Mesothelial cell of epicardium (in vitro differentiated cells): ENCODE measurements at regions not wholly inside any gene's neighbourhood (a gene's known extent, or its start where the extent isn't known, plus 50 kb on each side); places are given as distances from the start of the nearest gene placed in this dataset.

Experiments
- DNase-seq, 2 experiments: peaks; one replicate each; pipeline ENCODE4 v3.0.0; 2021; ENCODE audit warnings: low spot score in 2 of 2; ENCODE audit not compliant: unreplicated experiment in 2 of 2
- H3K27ac Mint-ChIP-seq: 2 replicates; pipeline ENCODE4 v1.8.0; 2021; ENCODE audit warnings: mixed read lengths
- H3K27me3 Mint-ChIP-seq: 2 replicates; pipeline ENCODE4 v1.8.0; 2021; ENCODE audit warnings: low read depth, mixed read lengths
- H3K36me3 Mint-ChIP-seq: 2 replicates; pipeline ENCODE4 v1.8.0; 2021; ENCODE audit warnings: mixed read lengths
- H3K4me1 Mint-ChIP-seq: 2 replicates; pipeline ENCODE4 v1.8.0; 2021; ENCODE audit warnings: mixed read lengths
- H3K4me3 Mint-ChIP-seq: 2 replicates; pipeline ENCODE4 v1.8.0; 2021; ENCODE audit warnings: mild to moderate bottlenecking, moderate library complexity, mixed read lengths
- H3K9me3 Mint-ChIP-seq: 2 replicates; pipeline ENCODE4 v1.8.0; 2021; ENCODE audit warnings: mixed read lengths
- CTCF ChIP-seq: fragments of 200-600 bp; sonication (generic); IDR thresholded peaks from one replicate; pipeline ENCODE4 v1.5.0; 2021; ENCODE audit warnings: antibody characterized with exemption; ENCODE audit not compliant: unreplicated experiment

DNA sequence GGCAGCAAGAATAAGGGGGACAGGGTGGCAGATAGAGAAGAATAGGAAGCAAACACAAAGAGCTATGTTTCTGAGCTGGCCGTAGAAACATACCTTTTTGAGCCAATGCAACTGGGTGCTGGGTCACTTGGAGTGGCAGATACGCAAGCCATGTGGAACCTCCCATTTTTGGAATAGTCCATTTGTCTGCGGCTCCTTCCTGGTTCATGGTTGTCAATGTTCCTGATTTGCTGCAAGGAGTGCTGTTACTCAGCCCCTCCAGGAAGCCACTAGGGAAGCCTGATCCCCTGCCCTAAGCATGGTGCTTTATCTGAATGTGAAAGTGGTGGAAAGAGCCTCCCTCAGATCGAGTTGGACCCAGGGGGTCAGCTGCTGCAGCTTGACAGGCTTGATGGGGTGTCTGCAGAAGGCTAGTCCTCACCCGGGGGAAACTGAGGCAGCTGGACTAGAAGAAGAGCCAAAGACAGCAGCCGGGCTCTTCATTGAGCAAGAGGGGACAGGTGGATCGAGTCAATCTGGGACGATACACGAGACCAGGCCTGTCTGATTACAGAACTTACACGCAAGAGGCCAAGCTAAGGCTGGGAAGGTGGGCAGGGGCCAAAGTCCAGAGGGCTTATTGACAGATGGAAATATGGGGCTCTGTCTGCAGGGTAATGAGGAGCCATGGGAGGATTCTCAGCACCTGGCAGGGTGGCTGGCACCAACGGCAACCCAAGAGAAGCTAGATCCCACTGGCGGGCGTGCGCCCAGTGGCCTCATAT, 57.4 kb upstream of the CTNNBL1 start:
- no peak for TF ChIP-seq CTCF
- peaks cover 63% of the 10 kb centered on the region for H3K27me3 Mint-ChIP-seq
- no peak overlapping the region for H3K4me3 Mint-ChIP-seq
- DNase-seq: no peak
- H3K9me3 Mint-ChIP-seq: peaks cover 8% of the 10 kb centered on the region
- no peak overlapping the region for H3K27ac Mint-ChIP-seq
- H3K36me3 Mint-ChIP-seq: no peaks in the 10 kb centered on the region
- peaks cover 2% of the 10 kb centered on the region for H3K4me1 Mint-ChIP-seq

DNA sequence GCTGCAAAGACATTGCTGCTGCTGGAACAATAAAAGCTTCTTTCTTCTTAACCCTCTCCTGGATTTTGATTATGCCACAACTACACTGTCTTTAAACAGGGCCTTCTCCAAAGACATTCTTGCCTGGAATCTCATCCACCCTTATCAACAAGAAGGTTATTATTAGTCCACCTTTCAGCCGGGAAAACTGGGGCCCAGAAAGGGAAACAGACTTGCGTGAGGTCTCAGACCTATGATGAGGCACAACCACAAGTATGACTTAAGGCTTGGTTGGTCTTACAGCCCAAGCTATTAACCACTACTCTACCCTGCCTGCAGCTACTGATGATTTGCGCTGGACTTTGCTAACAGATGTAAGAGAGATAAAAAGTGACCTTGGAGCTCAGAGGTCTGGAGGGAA, 62.8 kb upstream of the CTNNBL1 start:
- no peak for TF ChIP-seq CTCF
- Mint-ChIP-seq H3K36me3 (no peaks in the 10 kb centered on the region), H3K27me3 (peaks cover 71% of the 10 kb centered on the region), H3K27ac (no peak overlapping the region), H3K4me1 (peaks cover 6% of the 10 kb centered on the region), H3K9me3 (peaks cover 7% of the 10 kb centered on the region), H3K4me3 (no peak overlapping the region)
- DNase-seq: no peak

DNA sequence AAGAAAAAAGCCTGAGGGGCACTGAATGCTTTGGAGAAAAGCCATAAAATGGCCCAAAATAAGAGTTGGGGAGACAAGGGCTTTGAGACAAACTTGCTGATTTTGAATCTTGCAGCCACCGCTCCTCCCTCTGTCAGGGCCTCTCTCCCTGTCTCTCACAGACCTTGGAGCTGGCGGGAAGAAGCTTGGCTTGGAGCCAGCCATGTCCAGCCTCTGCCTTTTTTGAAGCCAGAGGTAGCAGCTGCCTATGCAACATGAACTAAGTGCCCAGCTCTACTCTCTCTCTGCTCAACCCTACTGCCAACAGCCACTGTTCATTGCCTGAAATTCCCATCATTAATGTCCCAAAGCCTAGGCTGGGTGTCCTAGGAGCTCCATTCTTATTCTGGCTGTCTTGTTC, 63.7 kb upstream of the CTNNBL1 start:
- no peak overlapping the region for H3K27ac Mint-ChIP-seq
- TF ChIP-seq CTCF: no peak
- peaks cover 70% of the 10 kb centered on the region for H3K27me3 Mint-ChIP-seq
- DNase-seq: peak in 1 of 2 experiments; percentile 51
- H3K4me1 Mint-ChIP-seq: peaks cover 6% of the 10 kb centered on the region
- no peaks in the 10 kb centered on the region for H3K36me3 Mint-ChIP-seq
- H3K4me3 Mint-ChIP-seq: no peak overlapping the region
- no peaks in the 10 kb centered on the region for H3K9me3 Mint-ChIP-seq

- Mint-ChIP-seq H3K4me3 (no peak overlapping the region), H3K4me1 (peaks cover 6% of the 10 kb centered on the region), H3K27ac (no peak overlapping the region), H3K36me3 (no peaks in the 10 kb centered on the region), H3K27me3 (peaks cover 71% of the 10 kb centered on the region), H3K9me3 (no peaks in the 10 kb centered on the region)
- TF ChIP-seq CTCF: no peak
- no peak for DNase-seq
Measured at GRCh38 chr20:37627767-37628130, 66.1 kb upstream of the CTNNBL1 start.

GRCh38 chr20:37627060-37627766, 66.6 kb upstream of the CTNNBL1 start:
- H3K27me3 Mint-ChIP-seq: peaks cover 70% of the 10 kb centered on the region
- peak; percentile 59 to 86 for DNase-seq
- peaks cover 6% of the 10 kb centered on the region for H3K4me1 Mint-ChIP-seq
- no peak for TF ChIP-seq CTCF
- no peak overlapping the region for H3K4me3 Mint-ChIP-seq
- no peaks in the 10 kb centered on the region for H3K9me3 Mint-ChIP-seq
- no peak overlapping the region for H3K27ac Mint-ChIP-seq
- no peaks in the 10 kb centered on the region for H3K36me3 Mint-ChIP-seq
